IMR-90 (cell line): ENCODE measurements at regions not wholly inside any gene's neighbourhood (a gene's known extent, or its start where the extent isn't known, plus 50 kb on each side); places are given as distances from the start of the nearest gene placed in this dataset.

Experiments
- ATAC-seq: fragments of 200-7000 bp; cut with Tn5 transposase; 2 replicates; pipeline ENCODE4 v1.9.1; 2020; ENCODE audit warnings: low read depth, mild to moderate bottlenecking, moderate library complexity
- BruUV-seq: library from RNA; stranded (reverse); fragments of 400-500 nt; replicated peaks from 2 replicates; lab custom pipeline; 2021; lab: Mats Ljungman, UMichigan
- CTCF ChIA-PET: fragments of 300-600 bp; formaldehyde crosslinking; extraction: SDS; loops from one replicate; lab custom pipeline; 2021; ENCODE audit warnings: antibody characterized with exemption; lab: Yijun Ruan, JAX
- POLR2A ChIA-PET: fragments of 300-600 bp; sonication (Branson Sonifier 250); formaldehyde crosslinking; loops from one replicate; lab custom pipeline; 2022; ENCODE audit warnings: antibody characterized with exemption; ENCODE audit not compliant: unreplicated experiment; lab: Charles Lee
- DNase-seq: peaks from one replicate; pipeline ENCODE4 v3.0.0; 2013
- H2AFZ ChIP-seq: replicated peaks from 2 replicates; pipeline ENCODE3; 2013; ENCODE audit warnings: low read length, mild to moderate bottlenecking; ENCODE audit not compliant: poor library complexity
- H2AK5ac ChIP-seq: 2 replicates; pipeline ENCODE4 v1.6.1; 2013; ENCODE audit warnings: low read depth, low read length, inconsistent platforms
- H2AK9ac ChIP-seq: replicated peaks from 2 replicates; pipeline ENCODE3; 2013; ENCODE audit warnings: mild to moderate bottlenecking, low read depth, low read length, moderate library complexity; ENCODE audit not compliant: poor library complexity
- H2BK120ac ChIP-seq: 2 replicates; pipeline ENCODE4 v1.6.1; 2013; ENCODE audit warnings: low read depth, low read length, inconsistent platforms
- H2BK15ac ChIP-seq: 3 replicates; pipeline ENCODE4 v1.6.1; 2013; ENCODE audit warnings: low read depth, low read length, inconsistent platforms
- H2BK20ac ChIP-seq: 2 replicates; pipeline ENCODE4 v1.6.1; 2013; ENCODE audit warnings: low read depth, mild to moderate bottlenecking, inconsistent platforms, low read length, moderate library complexity
- H2BK5ac ChIP-seq: 2 replicates; pipeline ENCODE4 v1.6.1; 2013; ENCODE audit warnings: mild to moderate bottlenecking, low read depth, low read length, inconsistent platforms; ENCODE audit not compliant: poor library complexity, severe bottlenecking
- H3K14ac ChIP-seq: replicated peaks from 2 replicates; pipeline ENCODE4 v1.6.1; 2013; ENCODE audit warnings: low read depth, low read length, inconsistent platforms
- H3K18ac ChIP-seq: 2 replicates; pipeline ENCODE4 v1.6.1; 2013; ENCODE audit warnings: low read depth, low read length, control low read depth
- H3K23ac ChIP-seq: 2 replicates; pipeline ENCODE4 v1.6.1; 2013; ENCODE audit warnings: low read depth, low read length, inconsistent platforms
- H3K27ac ChIP-seq: 2 replicates; pipeline ENCODE4 v1.5.1; 2013; ENCODE audit warnings: mild to moderate bottlenecking, control low read depth, low read length; ENCODE audit not compliant: insufficient read depth
- H3K27me3 ChIP-seq: 2 replicates; pipeline ENCODE4 v1.6.1; 2013; ENCODE audit warnings: low read length; ENCODE audit not compliant: control insufficient read depth, insufficient read depth
- H3K36me3 ChIP-seq: 2 replicates; pipeline ENCODE4 v1.6.1; 2013; ENCODE audit warnings: low read length, mixed read lengths; ENCODE audit not compliant: control insufficient read depth, insufficient read depth
- H3K4ac ChIP-seq: 2 replicates; pipeline ENCODE4 v1.6.1; 2013; ENCODE audit warnings: low read depth, low read length, inconsistent platforms
- H3K4me1 ChIP-seq: 2 replicates; pipeline ENCODE4 v1.6.1; 2013; ENCODE audit warnings: low read length, mixed read lengths; ENCODE audit not compliant: control insufficient read depth, insufficient read depth
- H3K4me2 ChIP-seq: 2 replicates; pipeline ENCODE4 v1.6.1; 2013; ENCODE audit warnings: low read depth, mild to moderate bottlenecking, control low read depth, low read length, moderate library complexity
- H3K4me3 ChIP-seq: 2 replicates; pipeline ENCODE4 v1.5.1; 2013; ENCODE audit warnings: low read depth, mild to moderate bottlenecking, control low read depth, low read length, moderate library complexity; ENCODE audit not compliant: insufficient read depth
- H3K56ac ChIP-seq: 2 replicates; pipeline ENCODE4 v1.6.1; 2013; ENCODE audit warnings: low read length, inconsistent platforms; ENCODE audit not compliant: insufficient read depth; ENCODE audit errors: extremely low read depth
- H3K79me1 ChIP-seq, 2 experiments: 2 replicates each; pipeline ENCODE4 v1.6.1; 2013; ENCODE audit warnings: low read length in 2 of 2, inconsistent platforms in 1 of 2, low read depth in 1 of 2
- H3K9ac ChIP-seq: 2 replicates; pipeline ENCODE4 v1.6.1; 2013; ENCODE audit warnings: low read depth, low read length, control low read depth
- H3K9me1 ChIP-seq: 2 replicates; pipeline ENCODE4 v1.6.1; 2013; ENCODE audit warnings: low read length, inconsistent platforms; ENCODE audit not compliant: insufficient read depth
- H3K9me3 ChIP-seq: 2 replicates; pipeline ENCODE4 v1.6.1; 2013; ENCODE audit warnings: low read length; ENCODE audit not compliant: control insufficient read depth, insufficient read depth
- H4K20me1 ChIP-seq: 2 replicates; pipeline ENCODE4 v1.6.1; 2013; ENCODE audit warnings: low read length, inconsistent platforms; ENCODE audit not compliant: insufficient read depth
- H4K5ac ChIP-seq: 2 replicates; pipeline ENCODE4 v1.6.1; 2013; ENCODE audit warnings: mild to moderate bottlenecking, low read depth, low read length, control low read depth
- H4K8ac ChIP-seq, 2 experiments: 2 replicates each; pipeline ENCODE4 v1.6.1; 2013; ENCODE audit warnings: low read depth in 2 of 2, low read length in 2 of 2, control low read depth in 1 of 2, inconsistent platforms in 1 of 2
- H4K91ac ChIP-seq: 2 replicates; pipeline ENCODE4 v1.6.1; 2013; ENCODE audit warnings: low read depth, low read length, inconsistent platforms; ENCODE audit not compliant: insufficient read depth
- BHLHE40 ChIP-seq: fragments of 150-350 bp; IDR thresholded peaks from 2 replicates; pipeline ENCODE4 v1.6.1; 2016; ENCODE audit warnings: mild to moderate bottlenecking, low read depth, low read length
- CEBPB ChIP-seq: IDR thresholded peaks from 2 replicates; pipeline ENCODE4 v1.6.1; 2012; ENCODE audit warnings: low read depth, low read length, improper control_type of control experiment
- CHD1 ChIP-seq: IDR thresholded peaks from 2 replicates; pipeline ENCODE4 v1.6.1; 2012; ENCODE audit warnings: low read depth, low read length, improper control_type of control experiment
- ELK1 ChIP-seq: fragments of 150-350 bp; IDR thresholded peaks from 2 replicates; pipeline ENCODE4 v1.6.1; 2016; ENCODE audit warnings: low read depth, mild to moderate bottlenecking, low read length, moderate library complexity, borderline replicate concordance
- FOS ChIP-seq: fragments of 150-350 bp; IDR thresholded peaks from 2 replicates; pipeline ENCODE4 v1.6.1; 2016; ENCODE audit warnings: low read depth, low read length
- MAFK ChIP-seq: IDR thresholded peaks from 2 replicates; pipeline ENCODE4 v1.6.1; 2012; ENCODE audit warnings: low read depth, low read length, improper control_type of control experiment
- MXI1 ChIP-seq: IDR thresholded peaks from 2 replicates; pipeline ENCODE4 v1.6.1; 2012; ENCODE audit warnings: low read depth, mild to moderate bottlenecking, low read length, moderate library complexity, borderline replicate concordance
- NFE2L2 ChIP-seq: fragments of 150-350 bp; IDR thresholded peaks from 2 replicates; pipeline ENCODE4 v1.6.1; 2016; ENCODE audit warnings: low read depth, mild to moderate bottlenecking, low read length
- RAD21 ChIP-seq: IDR thresholded peaks from 2 replicates; pipeline ENCODE4 v1.6.1; 2012; ENCODE audit warnings: low read length, improper control_type of control experiment
- RFX5 ChIP-seq: IDR thresholded peaks from 2 replicates; pipeline ENCODE4 v1.8.0; 2012; ENCODE audit warnings: low read depth, mild to moderate bottlenecking, low read length, moderate library complexity
- SMC3 ChIP-seq: fragments of 150-350 bp; IDR thresholded peaks from 2 replicates; pipeline ENCODE4 v1.6.1; 2016; ENCODE audit warnings: low read depth, mild to moderate bottlenecking, antibody characterized with exemption, low read length, moderate library complexity
- USF2 ChIP-seq: fragments of 150-350 bp; IDR thresholded peaks from 2 replicates; pipeline ENCODE4 v1.6.1; 2017; ENCODE audit warnings: mild to moderate bottlenecking, antibody characterized with exemption, low read length, low read depth
- WGBS, 2 experiments: methylation state at CpG; one replicate each; pipeline versions ENCODE4 v1.1.5 to v1.1.7; 2013; ENCODE audit warnings: missing lambda C conversion rate in 2 of 2; ENCODE audit not compliant: insufficient read length in 1 of 2; ENCODE audit errors: extremely low coverage in 2 of 2; 5-methylcytosine and 5-hydroxymethylcytosine counted together
- dilution Hi-C: fragments of 300-500 bp; cut with HindIII; formaldehyde crosslinking; loops from one replicate; pipeline ENCODE4 v1.14.3; 2018; ENCODE audit warnings: low sequenced_read_pairs; ENCODE audit not compliant: unreplicated experiment
- in situ Hi-C: fragments of 300-500 bp; cut with MboI; formaldehyde crosslinking; loops from 3 replicates; pipeline ENCODE4 v1.14.3; 2019; ENCODE audit warnings: low sequenced_read_pairs, inconsistent platforms, mixed read lengths
- intact Hi-C: fragments of 100-400 bp; cut with micrococcal nuclease; formaldehyde crosslinking; loops from 2 replicates; pipeline ENCODE4 v1.10.0; 2022
- TF ChIP-seq, protein P1 (sequence below): conservative IDR thresholded peaks from 2 replicates; pipeline ENCODE4 v1.5.1; 2012; ENCODE audit warnings: mild to moderate bottlenecking, low read depth, low read length, improper control_type of control experiment

GRCh38 chr5:174251305-174252000 is 205.9 kb downstream of the NSG2 start:
- H3K14ac ChIP-seq = no peak overlapping the region
- no peak overlapping the region for H2AK5ac ChIP-seq
- H3K18ac ChIP-seq = no peak overlapping the region
- POLR2A ChIA-PET = no interaction called here
- H3K56ac ChIP-seq = no peak overlapping the region
- BruUV-seq = no TSS peak
- H2BK120ac ChIP-seq = no peak overlapping the region
- H4K91ac ChIP-seq = no peak overlapping the region
- no peak overlapping the region for H2BK15ac ChIP-seq
- no peak overlapping the region for H3K4me3 ChIP-seq
- no peak overlapping the region for H2BK20ac ChIP-seq
- H2AFZ ChIP-seq = no peak overlapping the region
- intact Hi-C loops (no loop called here), in situ Hi-C loops (no loop called here), dilution Hi-C loops (no loop called here)
- H4K8ac ChIP-seq = no peak overlapping the region
- DNase-seq (no peak), ATAC-seq (no peak)
- H3K4me1 ChIP-seq = no peaks in the 10 kb centered on the region
- no peak overlapping the region for H3K4ac ChIP-seq
- H3K27ac ChIP-seq = no peak overlapping the region
- H3K4me2 ChIP-seq = no peak overlapping the region
- no peak overlapping the region for H2AK9ac ChIP-seq
- no peaks in the 10 kb centered on the region for H3K36me3 ChIP-seq
- no peak overlapping the region for H3K9ac ChIP-seq
- no peak overlapping the region for H2BK5ac ChIP-seq
- no peaks in the 10 kb centered on the region for H3K79me1 ChIP-seq
- H4K20me1 ChIP-seq = no peaks in the 10 kb centered on the region
- no peaks in the 10 kb centered on the region for H3K9me1 ChIP-seq
- peaks cover 2% of the 10 kb centered on the region; the same call in 1 of the 2 replicates for H3K9me3 ChIP-seq
- no peak overlapping the region for H3K23ac ChIP-seq
- TF ChIP-seq FOS = no peak
- no peak for TF ChIP-seq RFX5
- no peak for TF ChIP-seq USF2
- no peak for TF ChIP-seq CHD1
- TF ChIP-seq MAFK = no peak
- TF ChIP-seq, protein P1, sequence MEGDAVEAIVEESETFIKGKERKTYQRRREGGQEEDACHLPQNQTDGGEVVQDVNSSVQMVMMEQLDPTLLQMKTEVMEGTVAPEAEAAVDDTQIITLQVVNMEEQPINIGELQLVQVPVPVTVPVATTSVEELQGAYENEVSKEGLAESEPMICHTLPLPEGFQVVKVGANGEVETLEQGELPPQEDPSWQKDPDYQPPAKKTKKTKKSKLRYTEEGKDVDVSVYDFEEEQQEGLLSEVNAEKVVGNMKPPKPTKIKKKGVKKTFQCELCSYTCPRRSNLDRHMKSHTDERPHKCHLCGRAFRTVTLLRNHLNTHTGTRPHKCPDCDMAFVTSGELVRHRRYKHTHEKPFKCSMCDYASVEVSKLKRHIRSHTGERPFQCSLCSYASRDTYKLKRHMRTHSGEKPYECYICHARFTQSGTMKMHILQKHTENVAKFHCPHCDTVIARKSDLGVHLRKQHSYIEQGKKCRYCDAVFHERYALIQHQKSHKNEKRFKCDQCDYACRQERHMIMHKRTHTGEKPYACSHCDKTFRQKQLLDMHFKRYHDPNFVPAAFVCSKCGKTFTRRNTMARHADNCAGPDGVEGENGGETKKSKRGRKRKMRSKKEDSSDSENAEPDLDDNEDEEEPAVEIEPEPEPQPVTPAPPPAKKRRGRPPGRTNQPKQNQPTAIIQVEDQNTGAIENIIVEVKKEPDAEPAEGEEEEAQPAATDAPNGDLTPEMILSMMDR = no peak
- TF ChIP-seq ELK1 = no peak
- TF ChIP-seq BHLHE40 = no peak
- no peak for TF ChIP-seq CEBPB
- TF ChIP-seq SMC3 = no peak
- TF ChIP-seq NFE2L2 = no peak
- TF ChIP-seq MXI1 = no peak
- TF ChIP-seq RAD21 = no peak
- no CpG with 5 or more reads among the region's 5 CpGs for WGBS, 2 experiments
- CTCF ChIA-PET = no interaction called here
- H3K27me3 ChIP-seq = no peaks in the 10 kb centered on the region
- H4K5ac ChIP-seq = no peak overlapping the region
